Lower lobe of right lung (tissue), 2 donors: ENCODE measurements at regions not wholly inside any gene's neighbourhood (a gene's known extent, or its start where the extent isn't known, plus 50 kb on each side); places are given as distances from the start of the nearest gene placed in this dataset.

Experiments used
- ATAC-seq, 2 donors: fragments of 200-7000 bp; cut with Tn5 transposase; one replicate each; pipeline ENCODE4 v1.9.1; 2020 to 2022; ENCODE audit warnings: mild to moderate bottlenecking in 2 of 2, moderate library complexity in 2 of 2
- DNase-seq: peaks from one replicate; pipeline ENCODE4 v3.0.0-alpha.2; 2020
- H3K27ac ChIP-seq: fragments of 200-600 bp; one replicate; pipeline ENCODE4 v1.8.0; 2022
- H3K27me3 ChIP-seq: fragments of 200-600 bp; one replicate; pipeline ENCODE4 v1.8.0; 2022; ENCODE audit warnings: low read depth
- H3K36me3 ChIP-seq: fragments of 200-600 bp; one replicate; pipeline ENCODE4 v1.8.0; 2022; ENCODE audit warnings: mild to moderate bottlenecking
- H3K4me1 ChIP-seq: fragments of 200-600 bp; one replicate; pipeline ENCODE4 v1.8.0; 2022
- H3K4me3 ChIP-seq: fragments of 200-600 bp; one replicate; pipeline ENCODE4 v1.8.0; 2022; ENCODE audit warnings: mild to moderate bottlenecking
- H3K9me3 ChIP-seq: fragments of 200-600 bp; one replicate; pipeline ENCODE4 v1.8.0; 2022
- CTCF ChIP-seq: fragments of 200-600 bp; IDR thresholded peaks from one replicate; pipeline ENCODE4 v1.8.0; 2022; ENCODE audit warnings: antibody characterized with exemption, mild to moderate bottlenecking
- intact Hi-C: fragments of 100-400 bp; cut with DNase I; formaldehyde crosslinking; loops from one replicate; pipeline ENCODE4 v1.11.0; 2022
- donor health status: DM: no; HTN: yes; CAD: no; lungs with severe emphysema.

GRCh38 chr2:212945526-212945925 is 205.9 kb downstream of the IKZF2 start:
- H3K27me3 ChIP-seq = no peaks in the 10 kb centered on the region

GRCh38 chr2:212943351-212943750 is 208.1 kb downstream of the IKZF2 start:
- TF ChIP-seq CTCF = no peak
- ATAC-seq (no peak), DNase-seq (no peak)
- Histone ChIP-seq H3K4me3 (no peak overlapping the region), H3K9me3 (no peaks in the 10 kb centered on the region), H3K27ac (no peak overlapping the region), H3K27me3 (no peaks in the 10 kb centered on the region), H3K36me3 (no peaks in the 10 kb centered on the region), H3K4me1 (peaks cover 9% of the 10 kb centered on the region)
- intact Hi-C loops = no loop called here

More at GRCh38 chr2:212945526-212945925, 205.9 kb downstream of the IKZF2 start:
- no peak for ATAC-seq
- no peak overlapping the region for H3K4me3 ChIP-seq
- no peak for DNase-seq
- peaks cover 8% of the 10 kb centered on the region for H3K4me1 ChIP-seq
- intact Hi-C loops = no loop called here
- H3K36me3 ChIP-seq = no peaks in the 10 kb centered on the region
- TF ChIP-seq CTCF = no peak
- H3K27ac ChIP-seq = no peak overlapping the region
- no peaks in the 10 kb centered on the region for H3K9me3 ChIP-seq

- ATAC-seq = no peak
- Histone ChIP-seq H3K4me1 (peaks cover 9% of the 10 kb centered on the region), H3K27me3 (no peaks in the 10 kb centered on the region), H3K9me3 (no peaks in the 10 kb centered on the region), H3K4me3 (no peak overlapping the region), H3K27ac (no peak overlapping the region), H3K36me3 (no peaks in the 10 kb centered on the region)
- TF ChIP-seq CTCF = no peak
- no peak for DNase-seq
- intact Hi-C loops = no loop called here
Measured at GRCh38 chr2:212941361-212941760, 210.1 kb downstream of the IKZF2 start.

GRCh38 chr2:212940816-212941215 is 210.6 kb downstream of the IKZF2 start:
- ATAC-seq = peak; percentile 66 to 76

GRCh38 chr2:212939777-212940531 is 211.5 kb downstream of the IKZF2 start:
- H3K27me3 ChIP-seq = no peaks in the 10 kb centered on the region
- H3K36me3 ChIP-seq = no peaks in the 10 kb centered on the region
- TF ChIP-seq CTCF = no peak
- H3K4me1 ChIP-seq = peaks cover 9% of the 10 kb centered on the region
- ATAC-seq (peak; percentile 79 to 92), DNase-seq (peak; percentile 48)
- H3K4me3 ChIP-seq = no peak overlapping the region
- intact Hi-C loops = no loop called here
- H3K27ac ChIP-seq = no peak overlapping the region
- H3K9me3 ChIP-seq = no peaks in the 10 kb centered on the region

More at GRCh38 chr2:212940816-212941215, 210.6 kb downstream of the IKZF2 start:
- H3K4me1 ChIP-seq = peaks cover 9% of the 10 kb centered on the region
- no peaks in the 10 kb centered on the region for H3K36me3 ChIP-seq
- H3K27ac ChIP-seq = no peak overlapping the region
- intact Hi-C loops = no loop called here
- no peaks in the 10 kb centered on the region for H3K9me3 ChIP-seq
- TF ChIP-seq CTCF = no peak
- no peaks in the 10 kb centered on the region for H3K27me3 ChIP-seq
- DNase-seq = no peak
- no peak overlapping the region for H3K4me3 ChIP-seq
